ENCODE measurements at regions not wholly inside any gene's neighbourhood (a gene's known extent, or its start where the extent isn't known, plus 50 kb on each side); places are given as distances from the start of the nearest gene placed in this dataset.

DNA sequence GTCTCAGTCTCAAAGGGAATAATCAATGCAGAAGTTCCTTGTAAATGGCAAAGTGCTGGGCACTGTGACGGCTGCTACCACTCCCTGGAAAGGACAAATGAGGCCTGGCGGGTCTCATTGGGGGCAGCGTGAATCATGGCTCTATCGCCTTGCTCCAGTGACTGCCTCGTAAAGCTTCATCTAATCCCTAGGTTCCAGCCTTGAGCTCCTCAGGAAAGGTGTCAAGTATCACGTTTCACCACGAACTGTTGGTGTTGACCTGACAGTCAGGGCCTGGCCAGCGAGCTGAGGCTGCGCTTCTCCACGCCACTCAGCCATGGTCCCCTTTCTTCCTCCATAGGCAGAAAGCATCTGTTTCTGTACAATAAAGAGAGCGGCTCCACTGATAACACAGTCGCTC lies 126.7 kb upstream of the ZNF32 start:
- Histone ChIP-seq H2AK5ac (ENCODE audit: low read depth, low read length) (no peak overlapping the region), H3K23me2 (ENCODE audit: low read depth, low read length) (no peaks in the 10 kb centered on the region), H3K14ac (ENCODE audit: insufficient read length) (no peak overlapping the region), H3K4me3 (ENCODE audit: extremely low read depth in 1 of 4, insufficient read depth in 2 of 4, low read depth in 3 of 4, low read length in 4 of 4) (no peak overlapping the region), H2AFZ (ENCODE audit: low read length) (no peak overlapping the region), H3K4ac (replicated peaks; ENCODE audit: insufficient read length, low read depth, low read length) (no peak overlapping the region), H3K79me2 (ENCODE audit: control insufficient read depth in 1 of 2, insufficient read depth in 2 of 2, low read length in 2 of 2) (no peaks in the 10 kb centered on the region), H4K8ac (ENCODE audit: extremely low read depth, insufficient read depth, low read length) (no peak overlapping the region), H3K79me1 (ENCODE audit: low read depth, low read length) (no peaks in the 10 kb centered on the region), H3K4me2 (ENCODE audit: insufficient read depth in 1 of 2, low read depth in 2 of 2, low read length in 2 of 2) (no peak overlapping the region), H3K36me3 (ENCODE audit: control insufficient read depth in 2 of 4, insufficient read depth in 4 of 4, low read length in 3 of 4) (no peaks in the 10 kb centered on the region), H4K91ac (replicated peaks; ENCODE audit: insufficient read length, low read length) (no peak overlapping the region), H2BK5ac (ENCODE audit: low read depth, low read length) (no peak overlapping the region), H3K56ac (replicated peaks; ENCODE audit: insufficient read length, low read depth, low read length) (no peak overlapping the region), H3K9ac (replicated peaks in 1 of 4; ENCODE audit: extremely low read depth in 1 of 4, low read depth in 3 of 4, low read length in 3 of 4) (no peak overlapping the region), H4K5ac (ENCODE audit: insufficient read length, low read depth, low read length) (no peak overlapping the region), H3K4me1 (replicated peaks in 1 of 4; ENCODE audit: control insufficient read depth in 3 of 4, insufficient read depth in 4 of 4, low read length in 3 of 4) (no peaks in the 10 kb centered on the region; a peak in 1 of 7 replicates), H3K27me3 (replicated peaks in 1 of 4; ENCODE audit: control insufficient read depth in 3 of 4, extremely low read depth in 1 of 4, insufficient read depth in 3 of 4, low read length in 3 of 4) (no peaks in the 10 kb centered on the region), H2BK120ac (replicated peaks; ENCODE audit: low read depth, low read length) (no peak overlapping the region), H3K23ac (ENCODE audit: insufficient read length) (no peak overlapping the region), H3K9me3 (ENCODE audit: insufficient read depth in 2 of 2, low read depth in 1 of 2, low read length in 1 of 2) (no peaks in the 10 kb centered on the region; a peak in 1 of 4 replicates), H4K20me1 (replicated peaks in 1 of 2; ENCODE audit: control insufficient read depth in 1 of 2, insufficient read depth in 2 of 2, low read length in 2 of 2) (no peaks in the 10 kb centered on the region), H3K18ac (ENCODE audit: extremely low read depth, low read length) (no peak overlapping the region), H2BK15ac (ENCODE audit: low read length) (no peak overlapping the region), H2BK12ac (ENCODE audit: low read depth, low read length) (no peak overlapping the region), H2BK20ac (ENCODE audit: low read length) (no peak overlapping the region), H3K27ac (ENCODE audit: low read depth, low read length) (no peak overlapping the region)
- FAIRE-seq (no peak), DNase-seq (ENCODE audit: low read depth in 1 of 2, low spot score in 2 of 2) (no peak)
- 88% methylated on average over 12 of the region's 12 CpGs; no CpG with 5 or more reads in 1 of the 2 experiments for WGBS, 2 experiments (ENCODE audit: extremely low coverage in 1 of 2, insufficient coverage in 1 of 2, insufficient read length in 1 of 2, insufficient replicate concordance in 2 of 2, low coverage in 1 of 2, low lambda C conversion rate in 2 of 2, missing lambda C conversion rate in 1 of 2)
- ChIA-PET CTCF (ENCODE audit: partially characterized antibody) (interaction anchor here (0.9 to 2.5 kb wide), 3 partner anchors 9 to 98 kb away, joined by 3 to 11 read pairs (median 4); no protein-coding TSS in a partner anchor), POLR2A (ENCODE audit: partially characterized antibody) (interaction anchor here (1.4 kb wide), 1 partner anchor 18 kb away, joined by 3 read pairs; no protein-coding TSS in a partner anchor)
- TF ChIP-seq CHD2 (IDR thresholded peaks at IDR 0.05; ENCODE audit: low read length) (no peak), CREB1 (IDR thresholded peaks at IDR 0.05) (no peak), SIX5 (IDR thresholded peaks at IDR 0.05; ENCODE audit: low read depth, low read length) (no peak)

Measured in H1 (cell line).